Fibroblast of skin of right biceps (primary cell): ENCODE measurements at regions not wholly inside any gene's neighbourhood (a gene's known extent, or its start where the extent isn't known, plus 50 kb on each side); places are given as distances from the start of the nearest gene placed in this dataset.

Experiments
- DNase-seq: peaks from one replicate; pipeline ENCODE4 v3.0.0-alpha.2; 2013

DNA sequence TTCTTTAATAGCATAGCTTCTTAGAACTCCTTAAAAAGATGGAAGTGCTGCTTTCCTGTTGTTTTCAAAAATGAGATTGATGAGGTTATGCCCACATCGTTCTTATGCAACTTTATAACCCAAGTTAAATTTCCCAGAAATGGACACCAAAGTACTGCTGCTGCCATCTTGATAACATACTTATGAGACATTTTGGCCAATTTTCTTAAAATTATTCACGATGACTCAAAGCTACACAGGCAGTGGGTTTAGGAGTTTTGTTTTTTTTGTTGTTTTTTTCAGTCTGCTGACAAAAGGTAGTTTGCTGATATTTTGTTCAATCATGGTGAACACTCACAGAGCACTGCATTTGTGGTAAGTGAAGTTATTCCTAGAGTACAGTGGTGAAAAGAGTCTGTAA lies 54.9 kb upstream of the RFC3 start:
- peak; percentile 18 for DNase-seq

DNA sequence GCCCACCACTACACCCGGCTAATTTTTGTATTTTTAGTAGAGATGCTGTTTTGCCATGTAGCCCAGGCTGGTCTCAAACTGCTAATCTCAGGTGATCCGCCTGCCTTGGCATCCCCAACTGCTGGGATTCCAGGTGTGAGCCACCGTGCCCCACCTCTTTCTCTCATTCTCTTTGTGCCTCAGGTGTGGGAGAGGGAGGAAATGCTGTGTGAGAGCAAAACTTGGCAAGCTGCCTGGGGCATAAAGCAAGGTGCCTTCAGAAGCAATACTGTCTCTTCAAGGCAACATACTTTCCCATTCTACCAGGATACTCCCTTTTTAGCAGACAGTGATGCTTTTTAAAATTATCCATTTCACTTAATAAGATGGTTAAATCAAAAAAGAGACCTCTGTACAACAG lies 53.2 kb upstream of the RFC3 start:
- no peak for DNase-seq

DNA sequence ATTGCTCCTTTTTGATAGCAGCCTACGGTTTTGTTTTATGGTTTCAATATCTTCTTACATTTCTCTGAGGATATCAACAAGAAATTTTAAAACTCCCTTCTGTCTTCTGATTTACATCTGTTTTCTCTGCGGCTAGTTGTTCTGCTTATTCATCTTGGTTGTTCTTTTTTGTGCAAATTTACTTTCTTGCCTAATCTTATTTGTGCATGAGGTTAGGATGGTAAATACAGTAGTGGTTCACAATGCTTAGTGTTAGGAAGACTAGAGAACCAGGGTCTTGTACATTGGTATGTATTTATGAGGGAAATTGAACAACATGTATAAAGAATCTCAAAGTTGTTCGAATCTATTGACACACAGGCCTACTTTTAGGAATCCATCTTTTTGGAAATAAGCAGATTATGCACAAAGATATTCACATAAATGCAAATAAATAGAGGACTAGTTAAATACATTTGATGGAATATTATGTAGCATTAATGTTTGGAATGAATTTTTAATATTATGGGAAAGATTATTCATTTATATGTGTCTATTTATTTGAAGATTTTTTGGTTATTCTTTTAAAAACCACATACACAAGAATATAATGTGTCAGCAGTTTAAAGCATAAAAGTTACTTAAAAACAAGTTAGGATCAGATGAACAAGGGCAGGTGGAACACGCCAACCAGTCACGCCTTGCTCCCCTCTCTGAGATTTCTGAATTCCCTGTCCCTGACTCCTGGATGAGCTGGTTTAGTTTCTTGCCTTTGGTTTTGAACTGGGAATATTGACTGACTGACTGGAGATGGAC lies 51.4 kb upstream of the RFC3 start:
- DNase-seq = no peak

DNA sequence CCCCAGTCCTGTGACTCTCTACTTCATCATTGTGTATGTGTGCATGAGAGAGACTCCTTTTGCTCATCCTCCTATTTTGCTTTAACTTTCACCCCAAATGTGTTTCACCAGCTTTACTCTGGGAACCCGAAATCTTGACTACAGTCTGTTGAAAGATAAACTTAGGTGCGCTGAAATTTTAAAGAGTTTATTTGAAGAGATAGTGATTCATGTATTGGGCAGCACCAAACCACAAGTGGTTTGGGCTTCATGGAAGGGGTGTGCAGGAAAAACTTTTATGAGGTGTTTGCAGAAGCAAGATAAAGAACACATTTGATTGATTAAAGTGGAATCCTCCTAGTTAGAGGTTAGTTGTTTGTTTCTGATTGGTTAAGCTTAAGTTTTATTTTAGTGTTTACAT lies 50.8 kb upstream of the RFC3 start:
- DNase-seq = no peak
